Naive thymus-derived CD8-positive, alpha-beta T cell (primary cell): ENCODE measurements at regions not wholly inside any gene's neighbourhood (a gene's known extent, or its start where the extent isn't known, plus 50 kb on each side); places are given as distances from the start of the nearest gene placed in this dataset.

Source experiments
- ATAC-seq, 2 donors: fragments of 150-1000 bp; cut with Tn5 transposase in 1 of 2; sonication (Bioruptor Pico), chemical (Tn5 transposase) in 1 of 2; 1 replicate in 1 of 2; 2 replicates in 1 of 2; pipeline ENCODE4 v1.10.0; 2021; ENCODE audit warnings: mild to moderate bottlenecking in 2 of 2, moderate library complexity in 2 of 2
- POLR2A ChIA-PET: fragments of 350-600 bp; sonication (Branson Sonifier 250); formaldehyde crosslinking; loops from one replicate; lab custom pipeline; 2021; ENCODE audit warnings: antibody characterized with exemption; lab: Charles Lee
- DNase-seq, 10 donors: peaks; one replicate each; pipeline versions ENCODE4 v3.0.0 to v3.0.0-alpha.2; 2020 to 2022
- H3K27ac Mint-ChIP-seq, 10 donors: one replicate each; pipeline ENCODE4 v1.8.0; 2020 to 2022; ENCODE audit warnings: mild to moderate bottlenecking in 10 of 10, mixed read lengths in 10 of 10, moderate library complexity in 4 of 10, inconsistent platforms in 1 of 10
- H3K27me3 Mint-ChIP-seq, 5 donors: one replicate each; pipeline ENCODE4 v1.8.0; 2021 to 2022; ENCODE audit warnings: mixed read lengths in 5 of 5
- H3K36me3 Mint-ChIP-seq, 3 donors: one replicate each; pipeline ENCODE4 v1.8.0; 2020 to 2022; ENCODE audit warnings: mixed read lengths in 3 of 3, mild to moderate bottlenecking in 2 of 3, inconsistent platforms in 1 of 3
- H3K4me1 Mint-ChIP-seq, 4 donors: one replicate each; pipeline ENCODE4 v1.8.0; 2021 to 2022; ENCODE audit warnings: mixed read lengths in 4 of 4
- H3K4me3 Mint-ChIP-seq, 10 donors: one replicate each; pipeline ENCODE4 v1.8.0; 2020 to 2022; ENCODE audit warnings: mild to moderate bottlenecking in 10 of 10, mixed read lengths in 10 of 10, moderate library complexity in 6 of 10, inconsistent platforms in 1 of 10
- H3K9me3 Mint-ChIP-seq, 9 donors: one replicate each; pipeline ENCODE4 v1.8.0; 2020 to 2022; ENCODE audit warnings: mixed read lengths in 9 of 9, mild to moderate bottlenecking in 3 of 9, inconsistent platforms in 1 of 9, moderate library complexity in 1 of 9

DNA sequence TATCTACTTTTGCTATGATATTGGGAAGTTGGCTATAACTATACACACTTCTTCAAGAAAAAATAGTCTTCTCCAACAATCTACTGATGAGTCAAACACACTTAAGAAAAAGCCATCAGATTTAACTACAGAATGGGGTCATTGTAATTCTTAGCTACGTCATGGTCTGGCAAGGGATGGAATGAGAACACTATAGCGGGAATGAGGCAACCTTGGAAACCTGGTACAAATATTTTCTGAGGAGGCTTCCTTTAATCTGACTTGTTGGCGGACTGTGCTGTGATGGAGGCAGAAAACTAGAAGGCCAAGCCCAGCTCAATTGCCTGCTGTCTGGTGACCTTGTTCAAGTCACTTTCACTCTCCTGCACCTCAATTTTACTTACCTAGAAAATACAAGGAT lies 586.8 kb upstream of the JAG1 start:
- POLR2A ChIA-PET: no interaction called here
- Mint-ChIP-seq H3K9me3 (peaks cover 0 to 16% (median 0%) of the 10 kb centered on the region in 9 donors), H3K36me3 (no peaks in the 10 kb centered on the region), H3K4me3 (no peak overlapping the region), H3K27ac (no peak overlapping the region), H3K27me3 (no peaks in the 10 kb centered on the region), H3K4me1 (no peaks in the 10 kb centered on the region)
- DNase-seq (no peak), ATAC-seq (no peak)

DNA sequence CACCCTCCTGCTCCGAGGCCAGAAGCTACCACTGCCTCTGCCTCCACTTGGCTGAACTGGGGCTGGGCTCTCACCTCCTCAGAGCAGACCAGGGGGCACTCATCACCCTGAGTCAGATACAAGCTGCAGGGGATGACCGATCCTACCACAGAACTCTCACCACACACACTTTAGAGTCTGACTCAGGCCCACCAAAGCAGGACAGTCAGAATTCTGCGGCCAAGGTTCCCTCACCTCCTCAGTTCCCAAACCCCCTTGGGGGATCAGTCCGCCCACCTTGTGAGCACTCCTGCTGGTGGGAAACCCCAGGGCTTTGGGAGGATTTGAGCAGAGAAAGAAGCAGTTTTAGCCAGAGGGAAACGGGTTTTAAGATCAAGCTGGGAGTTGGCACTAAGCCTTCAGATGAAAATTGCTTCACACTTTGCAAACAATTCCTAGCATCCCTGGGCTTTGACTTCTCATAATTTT lies 587.8 kb upstream of the JAG1 start:
- POLR2A ChIA-PET: no interaction called here
- Mint-ChIP-seq H3K36me3 (no peaks in the 10 kb centered on the region), H3K27ac (no peak overlapping the region), H3K4me3 (no peak overlapping the region), H3K27me3 (no peaks in the 10 kb centered on the region), H3K9me3 (peaks cover 0 to 16% (median 0%) of the 10 kb centered on the region in 9 donors), H3K4me1 (no peaks in the 10 kb centered on the region)
- ATAC-seq (no peak), DNase-seq (no peak)

DNA sequence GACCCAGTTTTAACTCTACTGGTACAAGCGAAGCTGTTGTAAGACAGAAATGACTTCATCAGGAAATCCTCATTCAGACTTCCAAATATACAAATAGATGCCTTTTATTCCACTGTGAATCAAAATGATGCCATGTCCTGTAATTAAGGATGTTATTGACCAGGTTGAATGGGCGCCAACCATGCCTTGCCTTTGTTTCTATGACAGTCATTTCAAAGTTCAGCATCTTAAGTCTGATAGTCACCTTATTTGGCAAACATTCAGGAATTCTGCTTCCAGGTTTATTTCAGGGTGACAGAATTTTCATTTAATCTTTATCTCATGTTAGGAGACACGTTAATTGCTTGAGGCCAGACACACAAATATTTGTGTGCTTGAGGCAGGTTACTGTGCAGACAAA lies 592.8 kb upstream of the JAG1 start:
- no peak for ATAC-seq
- Mint-ChIP-seq H3K27me3 (peaks cover 0 to 4% (median 0%) of the 10 kb centered on the region in 5 donors), H3K9me3 (peaks cover 0 to 4% (median 0%) of the 10 kb centered on the region in 9 donors), H3K4me1 (no peaks in the 10 kb centered on the region), H3K36me3 (no peaks in the 10 kb centered on the region), H3K4me3 (no peak overlapping the region), H3K27ac (no peak overlapping the region)
- POLR2A ChIA-PET: no interaction called here
- DNase-seq: no peak

DNA sequence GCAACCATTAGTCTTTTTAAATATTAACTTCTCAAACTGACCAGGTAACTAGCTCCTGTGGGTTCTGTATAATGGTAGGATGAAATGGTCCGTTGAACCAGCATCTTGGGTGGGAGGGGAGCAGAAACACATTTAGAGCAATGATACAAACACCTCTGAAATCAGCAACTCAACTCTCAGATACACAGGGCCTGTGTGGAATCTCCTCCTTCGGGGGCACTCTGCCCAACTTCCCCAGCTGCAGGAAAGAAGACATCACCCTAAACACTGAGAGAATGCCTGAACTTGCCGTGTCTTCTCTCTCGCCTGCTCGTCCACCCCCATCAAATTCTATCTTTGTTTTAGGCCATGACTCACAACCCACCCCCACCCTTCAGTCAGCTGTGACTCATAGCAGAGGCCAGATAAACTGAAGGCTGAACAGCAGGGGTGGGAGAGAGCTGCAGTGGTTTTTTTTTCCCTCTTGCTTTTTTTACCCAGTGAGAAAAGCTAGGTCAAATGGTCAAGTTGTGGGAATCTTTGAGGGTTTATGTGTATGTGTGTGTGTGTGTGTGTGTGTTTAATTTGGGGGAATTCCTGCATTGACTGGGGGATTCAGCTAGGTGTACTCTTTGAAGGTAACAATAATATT lies 593.4 kb upstream of the JAG1 start:
- no peak for ATAC-seq
- no peaks in the 10 kb centered on the region for H3K4me1 Mint-ChIP-seq
- H3K9me3 Mint-ChIP-seq: peaks cover 0 to 4% (median 0%) of the 10 kb centered on the region in 9 donors
- DNase-seq: no peak
- no peaks in the 10 kb centered on the region for H3K36me3 Mint-ChIP-seq
- no peak overlapping the region for H3K4me3 Mint-ChIP-seq
- peaks cover 0 to 4% (median 0%) of the 10 kb centered on the region in 5 donors for H3K27me3 Mint-ChIP-seq
- no peak overlapping the region for H3K27ac Mint-ChIP-seq
- POLR2A ChIA-PET: no interaction called here

DNA sequence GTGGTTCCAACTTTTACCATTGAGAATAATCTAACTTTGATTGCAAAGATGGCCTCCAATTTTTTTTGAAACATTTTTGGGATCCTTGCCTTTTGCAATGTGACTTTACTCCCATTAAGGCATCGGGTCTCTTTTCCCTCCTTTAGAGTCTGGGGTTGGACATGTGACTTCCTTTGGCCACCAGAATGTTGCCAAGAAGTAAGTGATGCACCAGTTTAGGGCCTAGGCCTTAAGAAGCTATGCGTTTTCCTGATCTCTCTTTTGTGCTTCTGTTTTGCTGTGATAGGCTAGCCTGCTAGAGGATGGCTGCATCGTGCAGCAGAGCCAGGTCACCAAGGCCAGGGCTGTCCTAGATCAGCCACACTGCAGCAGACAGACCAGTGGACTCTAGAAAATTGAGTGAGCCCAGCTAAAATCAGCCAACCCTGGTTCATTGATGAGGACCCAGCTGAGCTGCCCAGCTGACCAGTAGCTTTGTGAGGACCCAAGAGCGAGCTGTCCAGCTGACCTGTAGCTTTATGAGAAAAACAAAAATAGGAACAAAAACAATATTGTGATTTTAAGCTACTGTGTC lies 594.0 kb upstream of the JAG1 start:
- H3K27me3 Mint-ChIP-seq: peaks cover 0 to 4% (median 0%) of the 10 kb centered on the region in 5 donors
- no peak overlapping the region for H3K27ac Mint-ChIP-seq
- H3K9me3 Mint-ChIP-seq: peaks cover 0 to 4% (median 0%) of the 10 kb centered on the region in 9 donors
- H3K4me3 Mint-ChIP-seq: no peak overlapping the region
- POLR2A ChIA-PET: no interaction called here
- no peaks in the 10 kb centered on the region for H3K36me3 Mint-ChIP-seq
- ATAC-seq: no peak
- H3K4me1 Mint-ChIP-seq: no peaks in the 10 kb centered on the region
- DNase-seq: no peak

DNA sequence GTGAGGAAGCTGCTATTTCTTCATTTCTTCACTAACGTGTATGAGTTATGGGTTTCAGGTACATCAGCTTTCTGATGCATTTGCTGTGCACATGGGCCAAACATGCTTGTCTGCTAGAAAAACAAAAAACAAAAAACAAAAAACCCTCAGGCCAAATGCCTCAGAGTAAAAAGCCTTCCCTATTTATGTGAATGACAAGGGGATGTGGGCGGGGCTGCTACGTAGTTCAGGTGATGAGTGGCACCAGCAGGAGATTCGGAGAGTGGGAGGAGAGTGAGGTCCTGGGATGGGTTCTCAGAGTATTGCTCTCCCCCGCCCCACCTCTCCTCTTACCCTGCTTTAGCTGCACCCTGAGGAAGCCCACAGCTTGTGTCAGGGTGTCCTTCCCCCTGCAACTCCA lies 596.8 kb upstream of the JAG1 start:
- Mint-ChIP-seq H3K27me3 (peaks cover 0 to 4% (median 0%) of the 10 kb centered on the region in 5 donors), H3K36me3 (no peaks in the 10 kb centered on the region), H3K4me3 (no peak overlapping the region), H3K4me1 (no peaks in the 10 kb centered on the region), H3K27ac (no peak overlapping the region), H3K9me3 (peaks cover 0 to 4% (median 0%) of the 10 kb centered on the region in 9 donors)
- DNase-seq (no peak), ATAC-seq (no peak)
- POLR2A ChIA-PET: no interaction called here

DNA sequence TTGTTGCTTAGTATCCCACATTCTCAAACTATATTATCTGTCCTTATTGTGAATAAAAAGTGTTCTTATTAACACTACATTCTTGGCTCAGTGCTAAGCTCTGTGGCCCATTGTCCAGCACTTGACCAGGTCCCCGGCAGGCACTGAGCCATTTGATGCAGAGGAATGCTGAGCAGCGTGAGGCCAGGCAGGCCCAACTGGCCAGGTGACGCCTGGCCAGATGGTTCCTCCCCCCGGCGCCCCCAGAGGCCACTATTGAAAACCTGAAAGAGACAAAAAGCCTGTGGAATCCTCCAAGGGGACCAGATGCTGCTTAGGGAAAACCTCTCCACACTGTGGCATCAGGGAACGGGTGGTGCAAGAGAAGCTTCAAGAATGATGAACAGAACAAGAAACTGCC lies 597.5 kb upstream of the JAG1 start:
- no peaks in the 10 kb centered on the region for H3K4me1 Mint-ChIP-seq
- no peak for ATAC-seq
- no peaks in the 10 kb centered on the region for H3K36me3 Mint-ChIP-seq
- POLR2A ChIA-PET: no interaction called here
- peaks cover 0 to 8% (median 0%) of the 10 kb centered on the region in 5 donors for H3K27me3 Mint-ChIP-seq
- no peak for DNase-seq
- H3K4me3 Mint-ChIP-seq: no peak overlapping the region
- H3K27ac Mint-ChIP-seq: no peak overlapping the region
- peaks cover 0 to 4% (median 0%) of the 10 kb centered on the region in 9 donors for H3K9me3 Mint-ChIP-seq

DNA sequence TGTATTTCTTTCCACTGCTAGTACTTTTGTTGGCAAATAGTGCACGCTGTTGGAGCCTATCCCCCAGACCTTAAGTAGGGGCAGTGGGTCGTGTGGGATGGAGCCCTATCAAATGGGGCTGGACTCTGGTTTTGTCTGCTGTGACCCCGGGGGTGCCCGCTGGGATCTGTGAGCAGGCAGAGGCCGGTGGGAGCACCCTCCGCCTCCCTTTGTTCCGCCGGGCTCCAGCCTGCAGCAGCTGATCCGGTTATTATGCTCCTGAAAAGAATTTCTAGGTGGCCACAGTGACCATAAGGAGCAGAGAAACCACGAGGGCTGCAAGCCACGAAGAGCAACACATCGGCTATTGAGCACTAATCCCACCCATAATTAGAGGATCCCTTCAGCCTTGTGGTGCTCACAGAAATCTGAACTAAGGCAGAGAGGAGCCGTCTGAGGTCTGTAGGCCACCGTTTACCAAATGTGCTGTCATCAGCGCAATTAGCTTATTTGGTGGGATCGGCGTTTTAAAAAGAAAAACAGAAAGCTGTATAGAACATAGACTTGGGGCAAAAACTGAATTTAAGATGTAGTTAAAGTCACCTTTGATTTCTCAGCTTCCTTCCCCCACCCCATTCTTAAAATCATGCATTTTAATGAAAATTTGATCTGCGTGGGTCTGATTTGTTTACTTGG lies 598.3 kb upstream of the JAG1 start:
- H3K27me3 Mint-ChIP-seq: peaks cover 0 to 8% (median 0%) of the 10 kb centered on the region in 5 donors
- no peak overlapping the region for H3K27ac Mint-ChIP-seq
- peaks cover 0 to 4% (median 0%) of the 10 kb centered on the region in 9 donors for H3K9me3 Mint-ChIP-seq
- H3K4me3 Mint-ChIP-seq: no peak overlapping the region
- POLR2A ChIA-PET: no interaction called here
- ATAC-seq (no peak), DNase-seq (no peak)
- no peaks in the 10 kb centered on the region for H3K4me1 Mint-ChIP-seq
- H3K36me3 Mint-ChIP-seq: no peaks in the 10 kb centered on the region

DNA sequence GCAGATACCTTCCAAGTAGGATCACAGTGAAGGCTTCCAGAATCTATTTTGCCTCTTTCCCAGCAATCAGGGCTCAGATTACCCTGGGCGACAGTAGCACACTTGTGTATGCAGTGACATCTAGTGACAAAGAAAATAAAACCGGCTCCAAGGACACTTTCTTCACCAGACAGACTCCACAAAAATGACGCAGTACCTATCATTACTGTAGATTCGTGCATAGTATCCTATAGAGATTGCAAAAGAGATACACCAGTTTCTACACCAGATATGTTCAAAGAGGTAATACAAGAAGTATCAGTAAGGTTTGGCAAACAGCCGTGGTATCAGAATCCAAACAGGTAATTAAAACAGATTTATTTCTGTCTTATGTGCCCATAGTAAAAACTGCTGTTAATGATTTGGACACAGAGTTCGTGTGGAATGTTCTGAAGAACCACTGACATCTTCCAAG lies 600.4 kb upstream of the JAG1 start:
- Mint-ChIP-seq H3K27ac (no peak overlapping the region), H3K4me3 (no peak overlapping the region), H3K4me1 (no peaks in the 10 kb centered on the region), H3K27me3 (peaks cover 2 to 23% (median 8%) of the 10 kb centered on the region in 5 donors), H3K9me3 (peaks cover 0 to 10% (median 0%) of the 10 kb centered on the region in 9 donors), H3K36me3 (no peaks in the 10 kb centered on the region)
- POLR2A ChIA-PET: no interaction called here
- ATAC-seq (no peak), DNase-seq (no peak)

DNA sequence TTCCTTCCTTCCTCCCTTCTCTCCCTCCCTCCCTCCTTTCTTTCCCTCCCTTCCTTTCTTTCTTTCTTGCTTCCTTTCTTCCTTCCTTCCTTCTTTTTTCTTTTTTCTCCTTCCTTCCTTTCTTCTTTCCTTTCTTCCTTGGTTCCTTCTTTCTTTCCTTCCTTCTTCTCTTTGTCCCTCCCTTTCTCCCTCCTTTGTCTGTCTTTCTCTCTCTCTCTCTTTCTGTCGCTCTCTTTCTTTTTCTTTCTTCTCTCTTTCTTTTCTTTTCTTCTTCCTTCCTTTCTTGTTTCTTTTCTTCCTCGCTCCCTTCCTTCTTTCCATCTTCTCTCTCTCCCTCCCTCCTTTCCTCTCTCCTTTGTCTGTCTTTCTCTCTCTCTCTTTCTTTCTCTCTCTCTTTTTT lies 601.9 kb upstream of the JAG1 start:
- POLR2A ChIA-PET: no interaction called here
- DNase-seq (no peak), ATAC-seq (no peak)
- H3K36me3 Mint-ChIP-seq: no peaks in the 10 kb centered on the region
- H3K4me3 Mint-ChIP-seq: no peak overlapping the region
- no peak overlapping the region for H3K27ac Mint-ChIP-seq
- H3K4me1 Mint-ChIP-seq: no peaks in the 10 kb centered on the region
- H3K27me3 Mint-ChIP-seq: peaks cover 2 to 23% (median 8%) of the 10 kb centered on the region in 5 donors
- peaks cover 0 to 10% (median 0%) of the 10 kb centered on the region in 9 donors for H3K9me3 Mint-ChIP-seq

DNA sequence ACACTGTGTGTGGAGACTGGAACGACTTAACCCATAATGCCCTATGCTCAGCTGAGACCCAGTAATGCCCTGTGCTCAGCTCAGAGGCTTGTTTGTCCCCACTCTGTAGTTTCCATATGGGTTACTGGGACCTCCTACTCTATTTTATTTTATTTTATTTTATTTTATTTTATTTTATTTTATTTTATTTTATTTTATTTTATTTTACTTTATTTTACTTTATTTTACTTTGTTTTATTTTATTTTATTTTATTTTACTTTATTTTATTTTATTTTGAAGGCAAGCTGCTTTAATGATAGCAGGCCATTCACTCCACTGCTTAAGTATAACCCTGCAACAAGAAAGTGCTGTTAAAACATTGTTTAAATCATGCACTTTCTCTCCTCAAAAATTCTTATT lies 603.4 kb upstream of the JAG1 start:
- no peak overlapping the region for H3K27ac Mint-ChIP-seq
- peaks cover 0 to 10% (median 0%) of the 10 kb centered on the region in 9 donors for H3K9me3 Mint-ChIP-seq

DNA sequence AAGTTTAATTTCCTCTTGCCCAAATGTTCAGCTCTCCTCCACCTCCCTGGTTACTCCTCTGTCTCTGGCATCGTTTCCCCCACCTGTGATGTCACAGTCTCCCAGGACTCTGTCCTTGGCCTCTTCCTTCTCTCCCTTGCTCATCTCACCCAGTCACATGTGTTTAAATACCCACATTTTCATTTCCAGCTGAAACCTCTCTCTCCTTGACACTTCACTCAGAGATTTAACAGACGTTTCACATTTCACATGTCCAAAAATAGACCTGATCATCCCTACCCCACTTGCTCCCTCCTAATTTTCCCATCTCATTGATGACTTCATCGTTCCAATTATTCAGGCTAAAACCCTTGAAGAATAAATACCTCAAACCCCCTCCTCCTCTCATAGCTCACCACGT lies 604.1 kb upstream of the JAG1 start:
- peaks cover 0 to 10% (median 0%) of the 10 kb centered on the region in 9 donors for H3K9me3 Mint-ChIP-seq
- H3K4me3 Mint-ChIP-seq: no peak overlapping the region
- POLR2A ChIA-PET: no interaction called here
- no peaks in the 10 kb centered on the region for H3K4me1 Mint-ChIP-seq
- no peak overlapping the region for H3K27ac Mint-ChIP-seq
- H3K36me3 Mint-ChIP-seq: no peaks in the 10 kb centered on the region
- peaks cover 0 to 20% (median 8%) of the 10 kb centered on the region in 5 donors for H3K27me3 Mint-ChIP-seq
- DNase-seq (no peak), ATAC-seq (no peak)

More for the DNA sequence above, 603.4 kb upstream of the JAG1 start:
- POLR2A ChIA-PET: no interaction called here
- ATAC-seq (no peak), DNase-seq (no peak)
- no peaks in the 10 kb centered on the region for H3K36me3 Mint-ChIP-seq
- no peaks in the 10 kb centered on the region for H3K4me1 Mint-ChIP-seq
- H3K27me3 Mint-ChIP-seq: peaks cover 0 to 20% (median 8%) of the 10 kb centered on the region in 5 donors
- H3K4me3 Mint-ChIP-seq: no peak overlapping the region

DNA sequence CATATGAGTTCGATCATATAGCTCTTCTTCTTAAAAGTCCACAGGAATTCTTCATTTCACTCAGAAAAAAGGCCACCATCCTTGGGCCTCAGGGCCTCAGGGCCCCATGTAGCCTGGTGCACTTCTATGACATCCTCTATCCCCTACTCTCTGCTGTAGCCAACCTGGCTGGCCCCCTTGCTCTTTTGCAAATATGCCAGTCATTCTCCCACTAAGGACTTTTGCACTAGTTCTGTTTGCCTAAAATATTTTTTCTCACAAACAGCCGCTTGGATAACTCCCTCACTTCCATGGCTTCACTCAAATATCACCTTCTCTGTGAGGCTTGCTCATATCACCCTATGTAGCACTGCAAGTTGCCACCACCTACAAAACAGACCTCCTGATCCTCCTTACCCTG lies 604.7 kb upstream of the JAG1 start:
- ATAC-seq (no peak), DNase-seq (no peak)
- Mint-ChIP-seq H3K27ac (no peak overlapping the region), H3K36me3 (no peaks in the 10 kb centered on the region), H3K4me3 (no peak overlapping the region), H3K27me3 (peaks cover 0 to 20% (median 8%) of the 10 kb centered on the region in 5 donors), H3K4me1 (no peaks in the 10 kb centered on the region), H3K9me3 (peaks cover 0 to 10% (median 0%) of the 10 kb centered on the region in 9 donors)
- POLR2A ChIA-PET: no interaction called here
